Germinal center (tissue), 1 donor: ENCODE measurements at regions not wholly inside any gene's neighbourhood (a gene's known extent, or its start where the extent isn't known, plus 50 kb on each side); places are given as distances from the start of the nearest gene placed in this dataset.

Source experiments
- DNase-seq: peaks from one replicate; pipeline ENCODE4 v3.0.0; 2012; ENCODE audit warnings: mixed read lengths, low spot score

DNA sequence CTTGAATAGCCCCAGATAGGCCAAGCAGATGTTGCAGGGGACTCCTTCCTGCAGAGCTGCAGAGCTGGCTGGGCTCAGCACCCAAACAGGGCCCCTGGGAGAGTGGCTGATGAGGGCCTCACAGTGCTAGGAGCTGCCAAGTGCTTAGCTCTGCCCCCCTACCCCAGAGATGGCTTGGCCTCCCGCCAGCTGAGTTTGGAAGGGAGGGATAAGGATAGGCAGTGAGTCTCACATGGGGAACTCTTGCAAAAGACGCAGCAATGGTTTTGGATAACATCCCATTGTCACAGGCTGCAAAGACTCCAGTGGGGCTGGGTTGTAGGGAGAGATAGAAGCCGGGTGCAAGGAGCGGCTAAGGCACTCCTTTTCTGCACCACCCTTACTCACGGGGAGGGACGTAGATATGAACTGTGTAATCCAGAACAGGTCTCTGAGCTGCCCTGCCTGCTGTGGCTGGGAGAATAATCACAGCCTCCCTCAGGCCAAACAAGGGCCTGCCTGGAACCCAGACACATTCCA, 52.9 kb upstream of the MAF start:
- DNase-seq, result no peak

- no peak for DNase-seq
Measured at GRCh38 chr16:79651363-79651762, 50.8 kb upstream of the MAF start.
